Stimulated activated CD8-positive, alpha-beta memory T cell treated with anti-CD3 and anti-CD28 coated beads, Interleukin-12 subunit alpha, Interleukin-12 subunit beta, amount 100 ng/mL, for 1 hour (primary cell): ENCODE measurements at regions not wholly inside any gene's neighbourhood (a gene's known extent, or its start where the extent isn't known, plus 50 kb on each side); places are given as distances from the start of the nearest gene placed in this dataset.
"Not testable (repeated sequence)": the region's sequence is repeated elsewhere in the genome, so short reads cannot be mapped to it uniquely, and the experiment has no call there.

Experiments used
- DNase-seq: peaks from one replicate; pipeline ENCODE4 v3.0.0-alpha.2; 2020; ENCODE audit warnings: low read depth

DNA sequence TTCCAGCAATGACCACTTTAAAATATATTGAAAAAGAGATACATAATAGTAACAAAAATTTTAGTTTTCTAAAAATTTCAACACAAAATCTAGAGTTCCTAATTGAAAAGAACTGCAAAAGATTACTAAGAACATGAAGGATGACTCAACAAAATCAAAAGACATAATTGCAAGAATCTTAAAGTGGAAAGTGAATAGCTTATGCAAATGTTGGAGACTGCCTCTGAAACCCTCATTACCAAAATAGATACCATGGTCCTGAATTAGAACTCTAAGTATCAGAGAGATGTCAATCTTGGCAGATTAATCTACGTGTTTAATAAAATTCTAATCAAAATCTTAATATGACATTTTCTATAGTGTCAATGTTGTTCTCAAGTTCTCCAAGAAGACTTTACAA lies 60.7 kb upstream of the SGO1 start:
- no peak for DNase-seq

DNA sequence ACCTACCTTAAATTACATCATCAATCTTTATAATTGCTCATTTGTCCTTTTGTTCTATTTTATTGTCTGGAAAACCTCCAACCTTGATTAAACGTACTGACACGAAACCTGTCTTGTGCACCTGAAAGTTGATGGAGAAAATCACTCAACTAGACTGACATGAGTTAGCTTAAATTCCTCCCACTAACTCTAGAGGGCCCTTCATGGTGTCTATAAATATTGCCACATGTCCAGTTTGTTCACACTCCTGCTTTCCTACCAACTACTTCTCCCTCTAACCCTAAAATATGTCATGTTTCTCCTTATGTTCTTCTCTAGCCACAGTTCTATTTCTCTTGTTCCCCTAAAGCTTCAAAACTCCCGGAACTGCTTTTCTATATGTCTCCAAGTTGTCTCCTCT lies 59.8 kb upstream of the SGO1 start:
- DNase-seq: no peak

DNA sequence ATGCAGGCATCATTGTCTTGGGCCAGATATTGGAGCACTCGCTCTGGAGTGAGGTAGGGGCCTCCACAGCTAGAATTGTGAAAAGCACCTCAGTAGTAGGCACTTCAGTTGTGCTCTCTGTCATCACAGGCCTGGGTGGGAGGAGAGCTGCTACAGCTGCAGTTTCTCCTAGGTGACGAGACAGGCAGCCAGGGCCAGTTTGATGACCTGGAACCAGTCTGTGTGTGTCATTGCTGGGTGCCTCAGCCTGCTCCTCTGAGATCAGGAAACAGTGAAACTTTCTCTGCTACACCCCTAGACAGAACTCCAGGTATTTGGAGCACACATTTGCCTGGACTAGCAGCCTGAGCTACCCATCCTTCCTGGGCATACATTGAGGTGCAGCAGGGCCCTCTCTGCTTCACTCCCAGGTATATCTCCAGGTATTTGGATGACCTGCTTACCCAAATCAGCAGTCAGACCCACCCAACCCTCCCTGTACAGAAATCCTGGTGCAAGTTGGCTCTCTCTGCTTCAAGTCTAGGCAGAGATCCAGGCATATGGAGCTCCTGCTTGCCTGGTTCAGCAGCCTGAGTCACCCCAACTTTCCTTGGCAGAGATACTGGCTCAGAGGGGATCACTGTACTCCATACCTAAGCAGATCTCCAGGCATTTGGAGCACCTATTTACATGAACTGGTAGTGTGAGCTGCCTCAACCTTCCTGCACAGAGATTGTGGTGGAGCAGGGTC lies 54.3 kb upstream of the SGO1 start:
- no peak for DNase-seq

DNA sequence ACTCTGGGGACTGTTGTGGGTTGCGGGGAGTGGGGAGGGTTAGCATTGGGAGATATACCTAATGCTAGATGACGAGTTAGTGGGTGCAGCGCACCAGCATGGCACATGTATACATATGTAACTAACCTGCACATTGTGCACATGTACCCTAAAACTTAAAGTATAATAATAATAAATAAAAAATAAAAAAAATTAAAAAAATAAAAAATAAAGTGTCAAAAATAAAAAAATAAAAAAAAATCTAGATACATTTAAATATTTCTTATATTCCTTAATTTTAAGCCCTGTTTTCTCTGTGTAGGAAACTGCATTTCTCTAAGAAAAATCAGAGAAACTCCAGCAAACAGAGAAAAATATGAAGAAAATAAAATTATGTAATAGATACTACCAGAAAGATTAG lies 52.2 kb upstream of the SGO1 start:
- not testable (repeated sequence) for DNase-seq

DNA sequence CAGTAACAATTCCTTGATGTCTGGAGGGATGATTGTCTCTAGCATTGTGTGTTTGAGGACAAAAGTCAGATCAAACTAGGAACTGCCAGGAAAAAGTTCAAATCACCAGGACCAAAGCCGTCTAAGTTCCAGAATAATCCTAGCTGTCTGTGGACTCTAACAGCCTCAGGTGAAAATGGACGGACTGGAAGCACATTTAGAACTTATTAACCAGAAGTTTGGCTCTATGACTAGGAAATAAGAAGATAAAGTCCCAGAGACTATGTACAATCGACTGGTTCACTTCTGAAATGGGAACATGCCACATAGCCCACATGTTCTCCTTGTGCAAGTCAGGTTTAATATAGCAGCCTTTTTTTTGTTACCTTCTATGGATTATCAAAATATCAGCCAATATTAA lies 50.6 kb upstream of the SGO1 start:
- DNase-seq: no peak
